Inflammatory macrophage (primary cell): ENCODE measurements at regions not wholly inside any gene's neighbourhood (a gene's known extent, or its start where the extent isn't known, plus 50 kb on each side); places are given as distances from the start of the nearest gene placed in this dataset.
"Not testable (repeated sequence)": the region's sequence is repeated elsewhere in the genome, so short reads cannot be mapped to it uniquely, and the experiment has no call there.

Source experiments
- DNase-seq, 2 donors: peaks; one replicate each; pipeline ENCODE4 v3.0.0-alpha.2; 2020 to 2022

DNA sequence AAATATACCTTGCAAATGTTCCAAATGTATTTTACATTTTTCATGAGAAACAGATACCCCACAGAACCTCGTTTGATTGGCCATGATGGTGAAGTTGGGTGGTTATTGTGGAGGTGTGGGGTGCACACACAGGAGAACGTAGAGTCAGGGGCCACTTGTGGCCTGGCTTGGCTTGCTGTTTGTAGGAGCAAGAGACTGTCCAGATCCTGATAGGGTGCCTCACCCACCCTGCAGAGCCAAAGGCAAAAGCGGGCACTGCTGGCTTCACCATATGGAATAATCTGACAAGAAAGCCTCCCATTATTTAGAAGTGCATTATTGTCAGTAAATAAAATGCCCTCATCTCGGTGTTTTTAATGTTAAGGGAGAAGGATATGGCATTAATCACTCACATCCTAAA, 330.2 kb downstream of the TEX29 start:
- no peak for DNase-seq

- DNase-seq: no peak
Measured at GRCh38 chr13:111652676-111653075, 332.2 kb downstream of the TEX29 start.

DNA sequence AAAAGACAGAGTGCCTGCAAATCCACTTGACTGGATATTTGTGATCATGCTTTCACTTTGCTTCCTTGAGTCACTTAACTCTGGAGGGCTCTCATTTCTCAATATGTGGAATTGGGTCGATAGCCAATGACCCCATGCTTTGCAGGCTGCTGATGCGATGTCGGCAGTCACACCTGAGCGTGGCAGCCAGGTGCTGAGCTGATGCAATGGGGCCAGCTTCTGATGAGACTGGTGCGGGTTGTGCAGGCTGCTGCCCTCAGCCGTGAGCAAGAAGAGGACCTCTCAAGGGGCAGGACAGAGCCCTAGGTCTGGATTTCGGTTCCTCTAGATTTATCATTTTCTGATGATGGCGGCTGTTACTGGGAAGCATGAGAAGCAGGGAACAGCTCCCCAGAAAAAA, 334.1 kb downstream of the TEX29 start:
- DNase-seq: no peak

GRCh38 chr13:111656439-111656838, 336.0 kb downstream of the TEX29 start:
- DNase-seq: no peak

GRCh38 chr13:111657013-111657412, 336.6 kb downstream of the TEX29 start:
- DNase-seq: no peak

DNA sequence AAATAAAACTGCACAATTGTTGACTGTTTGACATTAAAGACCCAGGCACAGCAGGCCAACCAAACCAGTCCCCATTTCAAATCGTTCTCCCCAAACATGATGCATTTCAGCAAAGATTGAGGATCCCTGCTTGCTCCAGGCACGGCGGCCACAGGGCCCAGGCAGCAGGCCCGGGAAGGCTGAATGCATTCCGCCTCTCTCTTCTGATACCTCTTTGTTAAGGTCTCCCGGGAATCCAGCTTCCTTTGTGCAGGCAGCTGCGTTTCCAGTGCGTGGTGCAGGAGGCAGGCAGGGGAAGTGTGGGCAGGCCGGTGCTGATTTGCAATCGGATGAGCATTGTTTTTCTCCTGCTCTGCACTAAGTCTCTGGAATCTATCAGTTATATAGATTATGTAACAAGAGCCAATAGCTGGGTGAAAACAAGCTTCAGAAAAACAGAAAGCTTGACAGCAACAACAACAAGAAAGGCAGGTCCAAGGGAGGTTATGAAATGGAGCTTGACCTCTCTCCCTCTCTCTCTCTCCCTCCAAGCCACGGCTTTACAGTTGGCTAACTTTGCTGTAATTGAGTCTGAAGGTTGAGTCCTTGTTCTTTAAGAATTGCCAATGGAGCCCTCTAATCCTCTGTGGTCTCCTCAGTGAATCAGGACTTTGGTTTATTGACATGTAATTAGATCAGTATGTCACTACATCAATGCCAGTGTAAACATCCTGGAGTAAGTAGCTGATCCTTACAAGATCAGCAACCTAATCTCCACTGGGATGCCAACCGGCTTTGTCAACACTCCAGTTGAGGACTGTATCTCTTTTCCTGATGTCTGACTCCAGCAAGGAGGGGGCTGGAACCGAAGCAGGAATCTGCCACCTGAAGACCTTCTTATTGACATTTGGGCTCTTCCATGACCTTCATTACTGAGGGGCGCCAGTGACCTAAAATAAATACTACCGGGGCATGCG, 338.0 kb downstream of the TEX29 start:
- no peak for DNase-seq

DNA sequence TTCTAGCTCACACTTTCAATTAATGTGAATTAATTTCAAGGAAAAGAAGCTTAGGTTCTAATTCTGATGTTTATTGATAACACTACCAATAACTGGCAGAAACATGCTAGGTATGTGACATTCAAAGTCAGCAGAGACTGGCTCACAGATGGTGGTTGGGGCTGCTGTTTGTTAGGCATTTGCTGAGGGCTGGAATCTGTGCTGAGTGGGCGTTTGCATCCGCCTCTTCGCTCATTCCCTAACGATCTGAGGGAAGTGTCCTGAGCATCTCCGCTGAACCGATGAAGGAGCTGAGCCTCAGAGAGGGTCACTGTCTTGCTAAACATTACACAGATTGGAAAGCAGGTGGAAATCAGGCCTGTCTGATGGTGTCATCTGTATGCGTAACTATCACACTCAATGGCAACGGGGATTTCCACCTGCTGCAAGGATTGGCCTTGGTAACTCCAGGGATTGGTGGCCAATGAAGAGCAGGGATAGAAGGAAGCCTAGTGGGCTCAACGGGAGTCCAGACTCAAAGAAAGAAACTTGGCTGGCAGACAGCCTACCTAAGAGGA, 338.9 kb downstream of the TEX29 start:
- DNase-seq: no peak

- no peak for DNase-seq
Measured at GRCh38 chr13:111659842-111660241, 339.4 kb downstream of the TEX29 start.

DNA sequence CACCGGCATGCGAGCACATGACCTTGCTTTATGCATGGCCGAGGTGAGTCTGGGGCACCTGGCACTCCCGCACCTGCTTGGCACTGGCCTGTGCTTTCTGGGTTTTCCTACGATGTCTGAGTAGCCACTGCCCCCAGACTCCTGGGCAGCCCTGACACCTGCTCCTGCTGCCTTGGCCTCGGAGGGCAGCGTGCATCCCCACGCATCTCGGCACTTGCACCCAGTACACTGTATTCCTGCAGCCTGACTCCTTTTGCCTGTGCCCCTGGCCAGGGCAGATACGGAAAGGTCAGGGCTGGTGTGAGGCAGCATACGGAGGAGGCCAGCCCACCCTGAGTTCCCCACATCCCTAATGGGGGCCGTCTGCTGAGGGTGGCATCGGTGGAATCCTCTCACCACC, 340.6 kb downstream of the TEX29 start:
- no peak for DNase-seq

DNA sequence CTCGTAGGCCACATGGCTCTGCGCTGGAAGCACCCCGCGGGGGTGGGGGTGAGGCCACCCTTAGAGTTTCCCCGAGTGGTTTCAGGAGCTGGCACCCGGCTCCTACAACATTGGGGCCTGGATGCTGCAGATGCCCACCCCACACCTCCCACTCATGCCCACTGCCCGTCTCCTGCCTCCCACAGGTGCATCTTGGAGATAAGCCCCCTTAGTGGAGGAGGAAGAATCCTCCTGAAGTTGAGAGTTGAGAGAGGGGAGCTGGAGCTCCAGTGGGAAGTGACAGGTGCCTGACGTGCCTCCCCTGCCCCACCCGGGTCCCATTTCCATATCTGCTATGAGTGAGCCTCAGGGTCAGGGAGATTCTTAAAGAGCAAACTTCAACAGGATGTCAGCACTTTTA, 341.3 kb downstream of the TEX29 start:
- DNase-seq: no peak

DNA sequence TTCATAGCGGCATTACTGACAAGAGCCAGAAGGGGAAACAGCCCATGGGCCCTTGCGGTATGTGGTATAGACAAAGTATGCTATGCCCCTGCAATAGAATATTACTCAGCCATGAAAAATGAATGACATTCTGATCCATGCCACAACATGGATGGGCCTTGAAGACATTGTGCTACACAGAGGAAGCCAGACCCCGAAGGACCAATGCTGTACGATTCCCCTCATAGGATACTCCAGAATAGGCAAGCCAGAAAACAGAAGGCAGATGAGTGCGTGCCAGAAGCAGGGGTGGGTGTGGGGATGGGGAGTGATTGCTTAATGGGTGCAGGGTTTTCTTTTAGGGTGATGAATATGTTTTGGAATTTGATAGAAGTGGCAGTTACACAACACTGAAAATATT, 342.0 kb downstream of the TEX29 start:
- no peak for DNase-seq

GRCh38 chr13:111662895-111663294, 342.5 kb downstream of the TEX29 start:
- no peak for DNase-seq

GRCh38 chr13:111663505-111663904, 343.1 kb downstream of the TEX29 start:
- no peak for DNase-seq

DNA sequence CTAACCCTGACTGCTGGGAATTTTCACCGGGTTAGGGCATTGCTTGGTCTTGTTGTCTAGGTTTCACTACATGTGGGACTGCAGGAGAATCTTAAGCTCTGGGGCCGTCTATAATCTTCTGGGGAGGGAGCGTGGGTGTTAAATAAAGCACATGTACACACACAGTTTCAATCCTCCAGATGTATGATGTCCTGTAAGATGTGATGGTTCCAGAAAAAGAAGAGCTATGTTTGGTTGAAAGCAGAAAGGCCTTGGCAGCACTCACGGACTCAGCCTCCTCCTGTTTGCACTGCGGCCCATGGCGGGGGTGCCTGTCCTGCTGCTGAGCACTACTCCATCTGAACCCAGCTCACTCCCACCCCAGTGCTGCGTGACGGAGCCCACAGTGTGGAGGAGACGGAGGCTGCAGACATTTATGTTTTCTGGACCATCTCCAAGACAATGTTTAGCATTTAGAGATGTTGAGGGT, 343.5 kb downstream of the TEX29 start:
- DNase-seq: no peak

DNA sequence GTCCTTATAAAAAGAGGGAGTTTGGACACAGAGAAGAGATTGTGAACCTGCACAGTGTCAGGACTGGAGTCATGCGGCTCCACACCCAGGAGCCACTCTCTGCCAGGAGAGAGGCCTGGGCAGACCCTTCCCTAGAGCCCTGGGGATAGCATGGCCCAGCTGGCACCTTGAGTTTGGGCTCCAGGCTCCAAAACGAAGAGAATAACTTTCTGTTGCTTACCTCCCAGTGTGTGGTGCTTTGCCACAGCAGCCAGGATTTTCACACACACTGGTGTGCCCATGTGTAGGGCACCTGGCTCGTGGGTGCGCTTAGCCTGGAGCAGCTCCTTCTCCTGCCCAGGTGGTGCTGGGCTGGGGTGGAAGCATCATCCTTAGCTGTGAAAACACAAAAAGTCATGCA, 344.3 kb downstream of the TEX29 start:
- no peak for DNase-seq

- no peak for DNase-seq
Measured at GRCh38 chr13:111665691-111666095, 345.3 kb downstream of the TEX29 start.

- DNase-seq: no peak
Measured at GRCh38 chr13:111666164-111666776, 345.8 kb downstream of the TEX29 start.

DNA sequence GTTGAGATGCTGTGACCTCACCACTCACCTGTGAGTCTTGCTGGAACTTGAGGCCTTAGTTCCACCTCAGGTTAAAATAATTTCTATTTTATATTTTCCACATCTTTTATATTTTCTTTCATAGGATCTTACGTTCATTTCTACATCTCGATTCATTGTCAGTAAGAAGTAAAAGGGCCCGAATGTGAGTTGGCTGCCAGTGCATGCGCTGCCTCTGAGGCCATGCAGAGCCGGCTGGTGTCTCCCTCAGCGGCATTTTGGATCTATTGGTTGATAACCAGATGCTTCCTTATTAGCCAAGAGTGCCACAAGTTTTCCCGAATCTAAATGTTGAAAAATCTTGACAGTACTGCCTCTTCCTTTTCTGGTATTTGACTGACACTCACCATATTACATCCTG, 347.3 kb downstream of the TEX29 start:
- no peak for DNase-seq

DNA sequence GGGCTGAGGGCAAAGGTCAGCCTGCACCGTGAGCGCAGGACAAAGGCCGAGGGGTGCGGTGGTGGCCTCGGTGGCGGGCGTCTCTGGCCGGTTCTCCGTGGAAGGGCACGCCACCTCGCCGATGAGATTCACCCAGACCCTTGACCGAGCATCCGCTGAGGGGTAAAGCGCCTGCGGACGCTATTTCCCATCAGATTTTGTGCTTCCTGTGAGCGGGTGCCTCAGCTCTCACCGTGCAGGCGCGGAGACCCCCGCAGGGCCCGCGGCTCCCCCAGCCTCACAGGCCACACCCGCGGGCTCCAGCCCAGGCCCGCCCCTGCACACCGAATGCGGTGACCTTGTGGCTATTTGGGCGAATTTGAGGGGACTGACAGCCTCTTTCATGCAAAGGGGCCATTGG, 348.0 kb downstream of the TEX29 start:
- DNase-seq: no peak

DNA sequence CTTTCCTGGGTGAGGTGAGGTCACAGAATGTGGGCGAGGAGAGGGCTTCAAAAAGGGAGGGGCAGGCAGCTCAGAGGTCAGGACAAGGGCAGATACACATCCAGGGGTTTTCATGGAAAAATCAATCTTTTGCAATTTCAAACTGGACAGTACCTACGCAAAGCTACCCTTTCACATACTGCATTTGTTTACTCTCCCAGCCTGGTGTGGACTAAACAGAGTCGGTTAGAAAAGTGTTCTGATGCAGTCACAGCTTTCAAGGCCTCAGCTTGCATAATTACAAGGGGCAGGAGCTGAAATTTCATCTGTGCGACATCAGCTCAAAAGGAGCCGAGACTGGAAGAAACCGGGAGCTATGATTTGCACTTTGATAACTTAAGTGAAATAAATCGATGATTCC, 351.8 kb downstream of the TEX29 start:
- DNase-seq: not testable (repeated sequence)

DNA sequence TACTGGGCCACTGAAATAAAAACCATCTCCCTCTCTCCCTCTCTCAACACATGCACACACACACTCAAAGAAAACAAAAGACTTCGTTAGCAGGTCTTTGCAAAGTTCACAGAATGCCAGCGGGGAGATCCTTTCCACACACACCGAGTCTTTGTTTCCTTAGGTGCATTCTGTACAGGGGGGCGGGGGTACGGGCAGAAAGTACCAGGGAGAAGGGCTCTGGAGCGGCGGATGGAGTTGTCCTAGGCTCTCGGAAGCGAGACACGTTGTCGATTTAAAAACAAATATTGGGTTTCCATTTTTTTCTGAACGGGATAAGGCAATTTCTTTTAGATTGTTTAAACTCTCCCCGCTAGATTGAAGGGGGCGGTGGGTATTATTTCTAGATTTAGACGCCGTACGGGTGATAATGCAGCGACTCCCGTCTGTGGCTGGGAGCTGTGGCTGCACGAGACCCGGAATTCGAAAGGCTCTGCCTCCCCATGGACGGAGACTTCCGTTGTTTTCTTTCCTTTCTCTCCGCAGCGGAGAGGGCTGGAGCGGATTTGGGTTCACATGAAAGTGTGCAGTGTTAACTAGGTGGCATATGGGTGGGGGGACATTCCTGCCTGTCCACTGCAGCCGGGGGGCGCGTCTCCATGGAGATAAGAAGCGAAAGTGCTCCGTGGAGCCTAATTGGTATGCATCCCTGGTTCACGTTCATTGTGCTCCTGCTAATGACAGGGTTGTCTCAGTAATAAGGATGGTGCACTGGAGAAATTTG, 357.9 kb downstream of the TEX29 start:
- not testable (repeated sequence) for DNase-seq

- not testable (repeated sequence) for DNase-seq
Measured at GRCh38 chr13:111679645-111680044, 359.2 kb downstream of the TEX29 start.

- DNase-seq: not testable (repeated sequence)
Measured at GRCh38 chr13:111680100-111680499, 359.7 kb downstream of the TEX29 start.
